OCI-LY1 (cell line): ENCODE measurements at regions not wholly inside any gene's neighbourhood (a gene's known extent, or its start where the extent isn't known, plus 50 kb on each side); places are given as distances from the start of the nearest gene placed in this dataset.

Experiments used
- H2AFZ ChIP-seq: fragments of 200-600 bp; sonication (generic), shearing (Covaris generic); 2 replicates; pipeline ENCODE4 v1.6.0; 2014; ENCODE audit warnings: antibody characterized with exemption, mild to moderate bottlenecking, low read length
- H3F3A ChIP-seq: fragments of 200-600 bp; sonication (generic), shearing (Covaris generic); 2 replicates; pipeline ENCODE4 v1.6.0; 2014; ENCODE audit warnings: mild to moderate bottlenecking, antibody characterized with exemption, low read length, moderate library complexity; ENCODE audit not compliant: insufficient read depth
- H3K27ac ChIP-seq: fragments of 200-600 bp; sonication (generic); 2 replicates; pipeline ENCODE4 v1.5.1; 2014; ENCODE audit warnings: low read length, mixed run types, mild to moderate bottlenecking, low read depth; ENCODE audit not compliant: poor library complexity, severe bottlenecking
- H3K27me3 ChIP-seq: fragments of 200-600 bp; sonication (generic); 2 replicates; pipeline ENCODE4 v1.6.0; 2014; ENCODE audit warnings: antibody characterized with exemption, mild to moderate bottlenecking, low read length, moderate library complexity; ENCODE audit not compliant: insufficient read depth
- H3K36me3 ChIP-seq: fragments of 200-600 bp; sonication (generic); 2 replicates; pipeline ENCODE4 v1.6.1; 2014; ENCODE audit warnings: mild to moderate bottlenecking, antibody characterized with exemption, low read length, moderate library complexity, mixed read lengths; ENCODE audit not compliant: insufficient read depth
- H3K4me1 ChIP-seq: fragments of 200-600 bp; sonication (generic); 2 replicates; pipeline ENCODE4 v1.5.1; 2014; ENCODE audit warnings: mild to moderate bottlenecking, low read length, moderate library complexity; ENCODE audit not compliant: insufficient read depth, severe bottlenecking
- H3K4me2 ChIP-seq: fragments of 200-600 bp; sonication (generic), shearing (Covaris generic); 2 replicates; pipeline ENCODE4 v1.6.1; 2014; ENCODE audit warnings: low read length
- H3K4me3 ChIP-seq: fragments of 200-600 bp; sonication (generic); 2 replicates; pipeline ENCODE4 v1.5.1; 2014; ENCODE audit warnings: low read length, low read depth, mild to moderate bottlenecking, mixed read lengths; ENCODE audit not compliant: poor library complexity, severe bottlenecking
- H3K79me2 ChIP-seq: fragments of 200-600 bp; shearing (Covaris generic); 2 replicates; pipeline ENCODE4 v1.6.1; 2016; ENCODE audit warnings: mixed run types, low read length, mixed read lengths; ENCODE audit not compliant: insufficient read depth
- H3K9ac ChIP-seq: fragments of 200-600 bp; sonication (generic), shearing (Covaris generic); 2 replicates; pipeline ENCODE4 v1.6.1; 2014; ENCODE audit warnings: mild to moderate bottlenecking, low read length, mixed read lengths
- H3K9me2 ChIP-seq: fragments of 200-600 bp; sonication (generic), shearing (Covaris generic); 2 replicates; pipeline ENCODE4 v1.6.1; 2014; ENCODE audit warnings: low read depth, mild to moderate bottlenecking, low read length, mixed read lengths
- H3K9me3 ChIP-seq: fragments of 200-600 bp; shearing (Covaris generic); 2 replicates; pipeline ENCODE4 v1.6.1; 2014; ENCODE audit warnings: low read length, mixed read lengths
- H4K20me1 ChIP-seq: fragments of 200-600 bp; sonication (generic), shearing (Covaris generic); 2 replicates; pipeline ENCODE4 v1.6.0; 2016; ENCODE audit warnings: mild to moderate bottlenecking, low read length; ENCODE audit not compliant: insufficient read depth
- CTCF ChIP-seq: fragments of 200-600 bp; sonication (generic), shearing (Covaris generic); IDR thresholded peaks from 2 replicates; pipeline ENCODE4 v1.5.1; 2017; ENCODE audit warnings: mild to moderate bottlenecking, antibody characterized with exemption, low read length, moderate library complexity, mixed read lengths
- EZH2 ChIP-seq: fragments of 200-600 bp; sonication (generic), shearing (Covaris generic); IDR thresholded peaks from 2 replicates; pipeline ENCODE4 v1.8.0; 2017; ENCODE audit warnings: borderline replicate concordance, mixed run types, mild to moderate bottlenecking, antibody characterized with exemption, low read length, moderate library complexity, mixed read lengths

GRCh38 chr16:55255733-55256282 is 68.2 kb upstream of the IRX6 start:
- no peaks in the 10 kb centered on the region for H3K9me3 ChIP-seq
- no peaks in the 10 kb centered on the region for H3K36me3 ChIP-seq
- H3K4me2 ChIP-seq: no peak overlapping the region
- no peak overlapping the region for H3K4me3 ChIP-seq
- H2AFZ ChIP-seq: no peak overlapping the region
- no peaks in the 10 kb centered on the region for H3K9me2 ChIP-seq
- H3K9ac ChIP-seq: no peak overlapping the region
- no peaks in the 10 kb centered on the region for H3K4me1 ChIP-seq
- H4K20me1 ChIP-seq: no peaks in the 10 kb centered on the region
- H3K27me3 ChIP-seq: no peaks in the 10 kb centered on the region
- H3F3A ChIP-seq: no peaks in the 10 kb centered on the region
- no peaks in the 10 kb centered on the region for H3K79me2 ChIP-seq
- H3K27ac ChIP-seq: no peak overlapping the region
- TF ChIP-seq CTCF (no peak), EZH2 (no peak)

- no peak overlapping the region for H3K4me3 ChIP-seq
Measured at GRCh38 chr16:55256412-55257016, 67.5 kb upstream of the IRX6 start.

GRCh38 chr16:55257966-55258613 is 65.9 kb upstream of the IRX6 start:
- Histone ChIP-seq H3K4me3 (no peak overlapping the region), H3K9me2 (no peaks in the 10 kb centered on the region), H3F3A (no peaks in the 10 kb centered on the region), H3K27ac (no peak overlapping the region), H4K20me1 (no peaks in the 10 kb centered on the region), H2AFZ (no peak overlapping the region), H3K79me2 (no peaks in the 10 kb centered on the region), H3K9ac (no peak overlapping the region), H3K4me2 (no peak overlapping the region), H3K9me3 (no peaks in the 10 kb centered on the region), H3K27me3 (no peaks in the 10 kb centered on the region), H3K4me1 (no peaks in the 10 kb centered on the region), H3K36me3 (no peaks in the 10 kb centered on the region)
- TF ChIP-seq CTCF (peak; percentile 73), EZH2 (no peak)

More at GRCh38 chr16:55256412-55257016, 67.5 kb upstream of the IRX6 start:
- H3K4me2 ChIP-seq: no peak overlapping the region
- no peak overlapping the region for H3K9ac ChIP-seq
- H3K9me3 ChIP-seq: no peaks in the 10 kb centered on the region
- H3K27ac ChIP-seq: no peak overlapping the region
- no peaks in the 10 kb centered on the region for H3K4me1 ChIP-seq
- no peaks in the 10 kb centered on the region for H3K9me2 ChIP-seq
- no peaks in the 10 kb centered on the region for H3K36me3 ChIP-seq
- no peak for TF ChIP-seq EZH2
- no peak for TF ChIP-seq CTCF
- no peaks in the 10 kb centered on the region for H3F3A ChIP-seq
- no peak overlapping the region for H2AFZ ChIP-seq
- H4K20me1 ChIP-seq: no peaks in the 10 kb centered on the region
- H3K27me3 ChIP-seq: no peaks in the 10 kb centered on the region
- no peaks in the 10 kb centered on the region for H3K79me2 ChIP-seq
